ENCODE measurements at regions not wholly inside any gene's neighbourhood (a gene's known extent, or its start where the extent isn't known, plus 50 kb on each side); places are given as distances from the start of the nearest gene placed in this dataset.

DNA sequence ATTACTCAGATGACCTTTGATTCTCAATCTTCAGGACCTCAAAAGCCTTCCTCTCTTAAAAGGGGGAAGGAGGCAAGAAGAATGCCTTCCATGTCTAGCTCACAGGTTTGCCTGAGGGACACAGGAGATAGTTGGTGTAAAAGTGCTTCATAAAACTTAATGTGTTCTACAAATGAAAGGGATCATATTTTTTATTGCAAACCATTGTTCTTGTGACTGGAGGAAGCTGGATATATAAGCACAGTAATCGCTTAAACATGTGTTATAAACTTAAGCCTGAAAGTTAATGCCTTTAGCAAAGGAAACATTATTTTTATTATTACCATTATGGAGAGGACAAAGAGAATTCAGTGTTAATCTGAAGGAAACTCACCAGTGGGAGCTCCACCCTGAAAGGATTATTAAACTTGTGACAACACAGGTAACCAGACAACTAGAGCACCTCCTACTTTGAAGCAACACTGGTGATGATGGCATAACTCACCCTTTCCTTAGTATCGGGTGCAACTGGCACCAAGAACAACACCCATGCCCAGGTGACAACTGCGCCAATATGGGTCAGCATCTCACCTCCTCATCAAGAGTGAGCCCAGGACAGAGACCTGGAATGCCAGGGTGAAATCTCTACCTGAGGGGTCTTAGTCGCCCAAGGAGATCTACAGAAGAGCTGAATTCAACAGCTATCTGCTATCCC, 288.7 kb upstream of the PRDM1 start:
- TF ChIP-seq, protein P1, sequence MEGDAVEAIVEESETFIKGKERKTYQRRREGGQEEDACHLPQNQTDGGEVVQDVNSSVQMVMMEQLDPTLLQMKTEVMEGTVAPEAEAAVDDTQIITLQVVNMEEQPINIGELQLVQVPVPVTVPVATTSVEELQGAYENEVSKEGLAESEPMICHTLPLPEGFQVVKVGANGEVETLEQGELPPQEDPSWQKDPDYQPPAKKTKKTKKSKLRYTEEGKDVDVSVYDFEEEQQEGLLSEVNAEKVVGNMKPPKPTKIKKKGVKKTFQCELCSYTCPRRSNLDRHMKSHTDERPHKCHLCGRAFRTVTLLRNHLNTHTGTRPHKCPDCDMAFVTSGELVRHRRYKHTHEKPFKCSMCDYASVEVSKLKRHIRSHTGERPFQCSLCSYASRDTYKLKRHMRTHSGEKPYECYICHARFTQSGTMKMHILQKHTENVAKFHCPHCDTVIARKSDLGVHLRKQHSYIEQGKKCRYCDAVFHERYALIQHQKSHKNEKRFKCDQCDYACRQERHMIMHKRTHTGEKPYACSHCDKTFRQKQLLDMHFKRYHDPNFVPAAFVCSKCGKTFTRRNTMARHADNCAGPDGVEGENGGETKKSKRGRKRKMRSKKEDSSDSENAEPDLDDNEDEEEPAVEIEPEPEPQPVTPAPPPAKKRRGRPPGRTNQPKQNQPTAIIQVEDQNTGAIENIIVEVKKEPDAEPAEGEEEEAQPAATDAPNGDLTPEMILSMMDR (IDR thresholded peaks at IDR 0.05; ENCODE audit: low read depth, low read length, missing input control): no peak
- TF ChIP-seq SP1 (IDR thresholded peaks at IDR 0.05): no peak
- TF ChIP-seq GABPA (IDR thresholded peaks at IDR 0.05 in 1 of 2, conservative IDR thresholded peaks at IDR 0.05 in 1 of 2): no peak
- TF ChIP-seq, protein P2, sequence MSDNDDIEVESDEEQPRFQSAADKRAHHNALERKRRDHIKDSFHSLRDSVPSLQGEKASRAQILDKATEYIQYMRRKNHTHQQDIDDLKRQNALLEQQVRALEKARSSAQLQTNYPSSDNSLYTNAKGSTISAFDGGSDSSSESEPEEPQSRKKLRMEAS (IDR thresholded peaks at IDR 0.05): no peak
- TF ChIP-seq, protein P3, sequence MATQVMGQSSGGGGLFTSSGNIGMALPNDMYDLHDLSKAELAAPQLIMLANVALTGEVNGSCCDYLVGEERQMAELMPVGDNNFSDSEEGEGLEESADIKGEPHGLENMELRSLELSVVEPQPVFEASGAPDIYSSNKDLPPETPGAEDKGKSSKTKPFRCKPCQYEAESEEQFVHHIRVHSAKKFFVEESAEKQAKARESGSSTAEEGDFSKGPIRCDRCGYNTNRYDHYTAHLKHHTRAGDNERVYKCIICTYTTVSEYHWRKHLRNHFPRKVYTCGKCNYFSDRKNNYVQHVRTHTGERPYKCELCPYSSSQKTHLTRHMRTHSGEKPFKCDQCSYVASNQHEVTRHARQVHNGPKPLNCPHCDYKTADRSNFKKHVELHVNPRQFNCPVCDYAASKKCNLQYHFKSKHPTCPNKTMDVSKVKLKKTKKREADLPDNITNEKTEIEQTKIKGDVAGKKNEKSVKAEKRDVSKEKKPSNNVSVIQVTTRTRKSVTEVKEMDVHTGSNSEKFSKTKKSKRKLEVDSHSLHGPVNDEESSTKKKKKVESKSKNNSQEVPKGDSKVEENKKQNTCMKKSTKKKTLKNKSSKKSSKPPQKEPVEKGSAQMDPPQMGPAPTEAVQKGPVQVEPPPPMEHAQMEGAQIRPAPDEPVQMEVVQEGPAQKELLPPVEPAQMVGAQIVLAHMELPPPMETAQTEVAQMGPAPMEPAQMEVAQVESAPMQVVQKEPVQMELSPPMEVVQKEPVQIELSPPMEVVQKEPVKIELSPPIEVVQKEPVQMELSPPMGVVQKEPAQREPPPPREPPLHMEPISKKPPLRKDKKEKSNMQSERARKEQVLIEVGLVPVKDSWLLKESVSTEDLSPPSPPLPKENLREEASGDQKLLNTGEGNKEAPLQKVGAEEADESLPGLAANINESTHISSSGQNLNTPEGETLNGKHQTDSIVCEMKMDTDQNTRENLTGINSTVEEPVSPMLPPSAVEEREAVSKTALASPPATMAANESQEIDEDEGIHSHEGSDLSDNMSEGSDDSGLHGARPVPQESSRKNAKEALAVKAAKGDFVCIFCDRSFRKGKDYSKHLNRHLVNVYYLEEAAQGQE (IDR thresholded peaks at IDR 0.05): no peak
- TF ChIP-seq, protein P4, sequence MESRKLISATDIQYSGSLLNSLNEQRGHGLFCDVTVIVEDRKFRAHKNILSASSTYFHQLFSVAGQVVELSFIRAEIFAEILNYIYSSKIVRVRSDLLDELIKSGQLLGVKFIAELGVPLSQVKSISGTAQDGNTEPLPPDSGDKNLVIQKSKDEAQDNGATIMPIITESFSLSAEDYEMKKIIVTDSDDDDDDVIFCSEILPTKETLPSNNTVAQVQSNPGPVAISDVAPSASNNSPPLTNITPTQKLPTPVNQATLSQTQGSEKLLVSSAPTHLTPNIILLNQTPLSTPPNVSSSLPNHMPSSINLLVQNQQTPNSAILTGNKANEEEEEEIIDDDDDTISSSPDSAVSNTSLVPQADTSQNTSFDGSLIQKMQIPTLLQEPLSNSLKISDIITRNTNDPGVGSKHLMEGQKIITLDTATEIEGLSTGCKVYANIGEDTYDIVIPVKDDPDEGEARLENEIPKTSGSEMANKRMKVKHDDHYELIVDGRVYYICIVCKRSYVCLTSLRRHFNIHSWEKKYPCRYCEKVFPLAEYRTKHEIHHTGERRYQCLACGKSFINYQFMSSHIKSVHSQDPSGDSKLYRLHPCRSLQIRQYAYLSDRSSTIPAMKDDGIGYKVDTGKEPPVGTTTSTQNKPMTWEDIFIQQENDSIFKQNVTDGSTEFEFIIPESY (IDR thresholded peaks at IDR 0.05): no peak
- no peak for TF ChIP-seq NR2F2 (IDR thresholded peaks at IDR 0.05)
- TF ChIP-seq FOXA1 (IDR thresholded peaks at IDR 0.05): no peak
- TF ChIP-seq RAD21 (IDR thresholded peaks at IDR 0.05): no peak
- TF ChIP-seq, protein P5, sequence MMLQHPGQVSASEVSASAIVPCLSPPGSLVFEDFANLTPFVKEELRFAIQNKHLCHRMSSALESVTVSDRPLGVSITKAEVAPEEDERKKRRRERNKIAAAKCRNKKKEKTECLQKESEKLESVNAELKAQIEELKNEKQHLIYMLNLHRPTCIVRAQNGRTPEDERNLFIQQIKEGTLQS (IDR thresholded peaks at IDR 0.05): no peak
- no peak for TF ChIP-seq EGR1 (IDR thresholded peaks at IDR 0.05; ENCODE audit: low read depth in 2 of 2)
- no peak for TF ChIP-seq TAF1 (conservative IDR thresholded peaks at IDR 0.05)
- no peak for TF ChIP-seq YY1 (IDR thresholded peaks at IDR 0.05)
